Testis (tissue), 2 donors: ENCODE measurements at regions not wholly inside any gene's neighbourhood (a gene's known extent, or its start where the extent isn't known, plus 50 kb on each side); places are given as distances from the start of the nearest gene placed in this dataset.

ENCODE experiments used
- DNase-seq: peaks from one replicate; pipeline ENCODE4 v3.0.0-alpha.2; 2019
- H3K27ac ChIP-seq, 2 donors: fragments of 200-600 bp; sonication (generic); one replicate each; pipeline ENCODE4 v1.5.1; 2019
- H3K27me3 ChIP-seq: fragments of 200-600 bp; sonication (generic); one replicate; pipeline ENCODE4 v1.5.1; 2019
- H3K36me3 ChIP-seq: fragments of 200-600 bp; sonication (generic); one replicate; pipeline ENCODE4 v1.5.1; 2017; ENCODE audit warnings: low read depth; ENCODE audit errors: missing control alignments
- H3K4me1 ChIP-seq: fragments of 200-600 bp; sonication (generic); one replicate; pipeline ENCODE4 v1.5.1; 2019
- H3K4me3 ChIP-seq, 2 donors: fragments of 200-600 bp; sonication (generic); one replicate each; pipeline ENCODE4 v1.5.1; 2017 to 2019
- H3K9me3 ChIP-seq: fragments of 200-600 bp; sonication (generic); one replicate; pipeline ENCODE4 v1.5.1; 2017
- CTCF ChIP-seq, 3 experiments: fragments of 450-650 bp in 2 of 3; fragments of 200-600 bp in 1 of 3; sonication (generic) in 1 of 3; IDR thresholded peaks; one replicate each; pipeline ENCODE4 v1.5.1; 2016 to 2019; ENCODE audit warnings: antibody characterized with exemption in 3 of 3, mild to moderate bottlenecking in 2 of 3, moderate library complexity in 1 of 3
- POLR2A ChIP-seq: fragments of 450-650 bp; IDR thresholded peaks from one replicate; pipeline ENCODE4 v1.6.1; 2017; ENCODE audit warnings: antibody characterized with exemption, mild to moderate bottlenecking, moderate library complexity
- WGBS, 2 donors: methylation state at CpG; one replicate each; pipeline ENCODE4 v1.1.5; 2018; 5-methylcytosine and 5-hydroxymethylcytosine counted together
- intact Hi-C: fragments of 100-400 bp; cut with DNase I; formaldehyde crosslinking; loops from one replicate; pipeline ENCODE4 v1.15.1; 2023; ENCODE audit warnings: low total_unique reads

DNA sequence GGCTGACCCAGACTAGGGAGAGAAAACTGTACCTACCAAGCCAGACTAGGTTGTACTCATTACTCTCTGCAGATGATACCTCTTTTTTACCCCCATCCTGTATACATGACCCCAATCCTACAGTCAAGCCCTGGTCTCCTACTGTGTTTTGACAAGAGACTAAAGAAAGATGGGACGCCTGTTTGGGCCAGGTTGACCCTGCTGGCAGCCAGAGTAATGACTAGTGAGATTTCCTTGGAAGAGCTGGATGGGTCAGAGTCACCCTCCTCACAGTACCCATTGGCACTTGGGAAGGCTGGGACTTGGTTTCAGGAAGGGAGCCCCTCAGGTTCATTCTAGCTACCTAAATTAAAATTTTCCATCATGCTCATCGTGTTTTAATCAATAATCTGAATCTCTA lies 89.7 kb upstream of the NR4A3 start:
- Histone ChIP-seq H3K4me1 (no peaks in the 10 kb centered on the region), H3K36me3 (no peaks in the 10 kb centered on the region), H3K27ac (no peak overlapping the region), H3K9me3 (no peaks in the 10 kb centered on the region), H3K4me3 (no peak overlapping the region), H3K27me3 (no peaks in the 10 kb centered on the region)
- TF ChIP-seq CTCF (IDR thresholded peaks at IDR 0.05): no peak
- TF ChIP-seq POLR2A: no peak
- DNase-seq: no peak
- WGBS, 2 donors: 83 to 88% methylated on average over 2 of the region's 2 CpGs
- intact Hi-C loops: no loop called here

DNA sequence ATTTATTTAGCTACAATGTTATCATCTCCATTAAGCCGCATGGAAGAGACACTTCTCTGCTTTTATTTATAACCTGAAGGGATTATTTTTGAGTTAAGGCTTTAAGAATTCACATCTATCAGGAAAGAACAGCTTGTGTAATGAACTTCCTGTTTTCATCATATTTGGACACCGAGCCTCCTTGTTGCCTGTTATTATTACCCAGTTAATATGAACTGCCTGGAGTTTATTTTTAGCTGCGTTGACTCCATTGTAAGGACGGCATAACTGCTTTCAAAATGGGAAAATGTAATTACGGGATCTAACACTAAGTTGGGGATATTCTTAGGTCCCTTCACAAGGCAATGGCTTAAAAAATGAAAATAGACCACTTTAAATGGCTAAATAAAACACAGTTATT lies 89.0 kb upstream of the NR4A3 start:
- TF ChIP-seq CTCF (IDR thresholded peaks at IDR 0.05): no peak
- TF ChIP-seq POLR2A: no peak
- Histone ChIP-seq H3K4me3 (no peak overlapping the region), H3K36me3 (no peaks in the 10 kb centered on the region), H3K27ac (peak overlapping the region in 1 of 2 donors; percentile 60), H3K27me3 (no peaks in the 10 kb centered on the region), H3K9me3 (no peaks in the 10 kb centered on the region), H3K4me1 (no peaks in the 10 kb centered on the region)
- intact Hi-C loops: no loop called here
- WGBS, 2 donors: 39 to 47% methylated on average over 5 of the region's 5 CpGs
- no peak for DNase-seq

DNA sequence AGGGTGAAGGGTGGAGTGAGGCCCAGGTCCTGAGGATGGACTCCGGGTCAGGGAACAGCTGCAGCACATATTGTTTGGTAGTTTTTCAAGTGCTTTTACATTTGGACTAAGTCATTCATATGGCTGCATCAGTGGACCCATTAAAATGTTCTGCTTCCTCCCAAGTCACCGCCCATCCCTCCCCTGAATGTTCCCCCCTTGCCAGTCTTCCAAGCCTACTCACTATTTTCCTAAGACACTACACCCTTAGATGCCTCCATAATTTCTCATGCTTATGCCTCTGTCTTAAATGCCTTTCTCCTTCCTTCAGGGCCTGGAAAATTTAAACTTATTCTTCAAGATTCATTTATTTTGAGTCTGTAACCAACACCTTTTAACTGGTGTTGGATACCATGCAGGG lies 86.6 kb upstream of the NR4A3 start:
- Histone ChIP-seq H3K4me3 (no peak overlapping the region), H3K4me1 (no peaks in the 10 kb centered on the region), H3K27me3 (no peaks in the 10 kb centered on the region), H3K27ac (no peak overlapping the region), H3K9me3 (no peaks in the 10 kb centered on the region), H3K36me3 (no peaks in the 10 kb centered on the region)
- no peak for DNase-seq
- 88% methylated on average over 2 of the region's 2 CpGs for WGBS, 2 donors
- intact Hi-C loops: no loop called here
- no peak for TF ChIP-seq POLR2A

DNA sequence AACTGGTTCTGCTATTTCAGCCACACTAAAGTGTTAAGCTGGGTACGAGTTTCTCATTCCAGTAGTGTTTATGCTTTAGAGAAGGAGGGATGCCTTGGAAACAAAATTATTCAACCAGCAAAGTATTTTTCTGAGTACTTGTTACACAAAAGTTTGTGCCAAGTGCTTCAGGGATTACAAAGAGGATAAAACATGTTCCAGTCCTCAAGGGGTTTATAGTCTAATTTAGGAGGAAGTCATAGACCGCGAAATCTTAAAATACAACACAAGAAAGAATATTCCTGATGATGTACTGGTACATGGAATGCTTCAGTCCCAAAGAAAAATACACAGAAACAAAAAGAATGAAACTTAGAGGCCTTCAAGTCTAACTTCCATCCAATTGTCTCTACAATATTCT lies 85.4 kb upstream of the NR4A3 start:
- TF ChIP-seq CTCF (IDR thresholded peaks at IDR 0.05): no peak
- TF ChIP-seq POLR2A: no peak
- intact Hi-C loops: no loop called here

DNA sequence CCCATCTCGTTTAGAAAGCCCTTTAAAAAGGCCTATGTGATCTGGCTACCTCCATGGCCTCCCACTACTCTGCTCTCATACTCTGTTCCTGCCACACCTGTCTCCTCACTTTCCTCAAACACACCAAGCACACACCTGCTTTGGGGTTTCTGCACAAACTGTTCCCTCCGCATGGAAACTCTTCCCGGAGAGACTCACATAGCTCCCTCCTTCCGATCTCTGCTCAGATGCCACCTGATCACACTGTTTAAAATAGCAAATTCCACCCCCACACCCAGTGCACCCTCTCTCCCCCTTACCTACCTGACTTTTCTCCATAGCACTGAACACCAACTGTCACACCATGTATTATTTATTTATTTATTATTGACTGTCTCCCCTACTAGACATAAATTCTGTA lies 84.0 kb upstream of the NR4A3 start:
- Histone ChIP-seq H3K36me3 (no peaks in the 10 kb centered on the region), H3K9me3 (no peaks in the 10 kb centered on the region), H3K27ac (no peak overlapping the region), H3K4me1 (no peaks in the 10 kb centered on the region), H3K27me3 (no peaks in the 10 kb centered on the region), H3K4me3 (no peak overlapping the region)
- no peak for TF ChIP-seq POLR2A
- TF ChIP-seq CTCF (IDR thresholded peaks at IDR 0.05): no peak
- intact Hi-C loops: no loop called here
- 89 to 92% methylated on average over 4 of the region's 4 CpGs for WGBS, 2 donors
- DNase-seq: no peak

More for the DNA sequence above, 85.4 kb upstream of the NR4A3 start:
- no peak overlapping the region for H3K27ac ChIP-seq
- no peaks in the 10 kb centered on the region for H3K36me3 ChIP-seq
- H3K4me1 ChIP-seq: no peaks in the 10 kb centered on the region
- no peak overlapping the region for H3K4me3 ChIP-seq
- no peaks in the 10 kb centered on the region for H3K27me3 ChIP-seq
- H3K9me3 ChIP-seq: no peaks in the 10 kb centered on the region
- no peak for DNase-seq
- 87 to 96% methylated on average over 3 of the region's 3 CpGs for WGBS, 2 donors
